ENCODE measurements at regions not wholly inside any gene's neighbourhood (a gene's known extent, or its start where the extent isn't known, plus 50 kb on each side); places are given as distances from the start of the nearest gene placed in this dataset.

GRCh38 chr3:31172336-31172735 lies 277.9 kb upstream of the GADL1 start:
- TF ChIP-seq, protein P1, sequence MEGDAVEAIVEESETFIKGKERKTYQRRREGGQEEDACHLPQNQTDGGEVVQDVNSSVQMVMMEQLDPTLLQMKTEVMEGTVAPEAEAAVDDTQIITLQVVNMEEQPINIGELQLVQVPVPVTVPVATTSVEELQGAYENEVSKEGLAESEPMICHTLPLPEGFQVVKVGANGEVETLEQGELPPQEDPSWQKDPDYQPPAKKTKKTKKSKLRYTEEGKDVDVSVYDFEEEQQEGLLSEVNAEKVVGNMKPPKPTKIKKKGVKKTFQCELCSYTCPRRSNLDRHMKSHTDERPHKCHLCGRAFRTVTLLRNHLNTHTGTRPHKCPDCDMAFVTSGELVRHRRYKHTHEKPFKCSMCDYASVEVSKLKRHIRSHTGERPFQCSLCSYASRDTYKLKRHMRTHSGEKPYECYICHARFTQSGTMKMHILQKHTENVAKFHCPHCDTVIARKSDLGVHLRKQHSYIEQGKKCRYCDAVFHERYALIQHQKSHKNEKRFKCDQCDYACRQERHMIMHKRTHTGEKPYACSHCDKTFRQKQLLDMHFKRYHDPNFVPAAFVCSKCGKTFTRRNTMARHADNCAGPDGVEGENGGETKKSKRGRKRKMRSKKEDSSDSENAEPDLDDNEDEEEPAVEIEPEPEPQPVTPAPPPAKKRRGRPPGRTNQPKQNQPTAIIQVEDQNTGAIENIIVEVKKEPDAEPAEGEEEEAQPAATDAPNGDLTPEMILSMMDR (IDR thresholded peaks at IDR 0.05), result no peak
- TF ChIP-seq POLR2A (IDR thresholded peaks at IDR 0.05), result no peak

Data from body of pancreas (tissue), 4 donors.